ENCODE measurements at regions not wholly inside any gene's neighbourhood (a gene's known extent, or its start where the extent isn't known, plus 50 kb on each side); places are given as distances from the start of the nearest gene placed in this dataset.

DNA sequence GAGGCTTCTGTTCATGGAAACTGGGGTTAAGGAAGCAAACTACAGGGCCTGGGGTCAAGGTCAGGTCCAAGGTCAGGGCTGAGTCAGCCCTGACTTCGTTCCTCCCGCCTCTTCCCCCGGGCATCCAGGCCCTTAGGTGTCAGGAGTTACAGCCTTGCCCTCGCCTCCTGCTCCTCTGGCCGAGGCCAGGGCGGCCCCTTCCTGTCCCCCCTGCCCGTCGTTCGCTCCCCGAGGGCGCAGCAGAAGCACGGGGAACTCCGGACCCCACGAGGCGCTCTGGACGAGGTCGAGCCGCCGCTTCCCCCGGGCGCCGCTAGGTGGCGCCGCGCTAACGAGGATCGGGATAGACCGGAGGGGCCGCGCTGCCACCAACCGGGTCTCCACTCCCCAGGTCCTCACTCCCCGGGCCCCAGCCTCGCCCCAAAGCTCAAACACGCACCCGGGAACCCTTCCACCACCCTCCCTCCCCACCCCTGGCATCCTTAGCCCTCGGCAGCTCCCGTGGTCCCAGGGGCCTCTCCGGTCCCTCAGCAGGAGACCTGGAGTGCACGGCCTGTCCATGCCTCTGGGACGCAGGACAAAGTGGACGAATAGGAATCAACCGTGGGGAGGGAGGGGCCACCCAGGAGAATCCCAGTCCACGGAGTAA is 59.2 kb upstream of the MYL10 start:
- TF ChIP-seq, protein P1, sequence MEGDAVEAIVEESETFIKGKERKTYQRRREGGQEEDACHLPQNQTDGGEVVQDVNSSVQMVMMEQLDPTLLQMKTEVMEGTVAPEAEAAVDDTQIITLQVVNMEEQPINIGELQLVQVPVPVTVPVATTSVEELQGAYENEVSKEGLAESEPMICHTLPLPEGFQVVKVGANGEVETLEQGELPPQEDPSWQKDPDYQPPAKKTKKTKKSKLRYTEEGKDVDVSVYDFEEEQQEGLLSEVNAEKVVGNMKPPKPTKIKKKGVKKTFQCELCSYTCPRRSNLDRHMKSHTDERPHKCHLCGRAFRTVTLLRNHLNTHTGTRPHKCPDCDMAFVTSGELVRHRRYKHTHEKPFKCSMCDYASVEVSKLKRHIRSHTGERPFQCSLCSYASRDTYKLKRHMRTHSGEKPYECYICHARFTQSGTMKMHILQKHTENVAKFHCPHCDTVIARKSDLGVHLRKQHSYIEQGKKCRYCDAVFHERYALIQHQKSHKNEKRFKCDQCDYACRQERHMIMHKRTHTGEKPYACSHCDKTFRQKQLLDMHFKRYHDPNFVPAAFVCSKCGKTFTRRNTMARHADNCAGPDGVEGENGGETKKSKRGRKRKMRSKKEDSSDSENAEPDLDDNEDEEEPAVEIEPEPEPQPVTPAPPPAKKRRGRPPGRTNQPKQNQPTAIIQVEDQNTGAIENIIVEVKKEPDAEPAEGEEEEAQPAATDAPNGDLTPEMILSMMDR (conservative IDR thresholded peaks at IDR 0.05), result peak; percentile 99
- no peak for TF ChIP-seq ZFX (IDR thresholded peaks at IDR 0.05)

DNA sequence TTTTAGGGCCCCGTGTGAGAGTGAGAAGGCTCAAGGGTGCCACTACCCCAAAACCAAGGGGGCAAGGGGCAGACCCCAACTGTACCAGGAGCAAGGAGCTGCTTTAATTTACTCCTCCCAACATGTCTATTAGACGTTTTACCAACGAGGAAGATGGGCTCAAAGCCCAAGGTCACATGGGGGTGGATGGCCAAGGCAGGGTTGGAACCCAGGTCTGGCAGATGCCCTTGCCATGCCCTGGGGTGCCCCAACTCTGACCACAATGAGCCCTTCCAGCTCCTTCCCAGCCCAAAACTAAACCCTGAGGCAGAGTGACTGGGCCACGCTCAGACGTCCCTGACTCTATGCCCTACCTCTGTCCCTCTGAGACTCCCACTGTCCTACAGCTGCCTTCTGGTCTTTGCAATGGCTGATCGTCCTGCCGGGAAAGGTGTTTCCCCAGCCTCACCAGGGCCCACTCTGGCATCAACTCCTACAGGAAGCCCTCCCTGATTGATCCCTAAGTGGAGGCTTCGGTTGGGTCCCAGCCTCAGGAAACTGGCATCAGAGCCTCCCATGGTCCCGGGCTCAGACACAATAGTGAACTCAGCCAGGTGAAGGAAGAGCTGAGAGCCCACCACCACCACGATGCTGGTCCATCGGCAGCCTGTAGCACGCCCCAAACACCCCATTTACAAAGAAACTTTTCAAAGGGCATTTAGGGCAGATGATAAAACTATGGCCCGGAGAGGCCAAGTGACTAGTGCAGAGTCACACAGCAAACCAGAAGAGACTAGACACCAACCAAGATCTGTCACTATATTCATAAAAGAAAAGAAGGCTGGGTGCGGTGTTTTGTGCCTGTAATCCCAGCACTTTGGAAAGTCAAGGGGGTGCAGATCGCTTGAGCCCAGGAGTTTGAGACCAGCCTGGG is 60.2 kb upstream of the MYL10 start:
- H3K27ac ChIP-seq, result no peak overlapping the region
- no peak for TF ChIP-seq ZFX (IDR thresholded peaks at IDR 0.05)
- TF ChIP-seq, protein P1 (conservative IDR thresholded peaks at IDR 0.05), result no peak

More for the DNA sequence above, 59.2 kb upstream of the MYL10 start:
- peak overlapping the region; percentile 27; the same call in 1 of the 2 replicates for H3K27ac ChIP-seq

DNA sequence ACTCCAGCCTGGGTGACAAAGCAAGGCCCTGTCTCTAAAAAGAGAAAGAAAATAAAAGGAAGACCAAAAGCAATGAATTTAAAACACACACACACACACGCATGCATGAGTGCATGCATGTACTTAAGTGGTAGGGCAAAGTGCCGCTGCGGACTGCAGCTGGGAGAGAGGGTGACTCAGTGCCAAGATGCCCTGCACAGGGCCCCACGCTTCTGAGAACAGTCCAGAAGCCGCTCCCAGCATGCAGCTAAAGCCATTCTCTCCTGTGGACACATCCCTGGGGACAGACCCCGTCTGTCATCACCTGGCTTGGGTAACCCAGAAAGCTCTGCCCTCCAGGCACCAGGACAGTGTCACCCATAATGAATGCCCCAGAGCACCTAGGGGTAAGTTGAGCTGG is 61.0 kb upstream of the MYL10 start:
- H3K27ac ChIP-seq, result no peak overlapping the region
- TF ChIP-seq ZFX (IDR thresholded peaks at IDR 0.05), result no peak
- TF ChIP-seq, protein P1 (conservative IDR thresholded peaks at IDR 0.05), result no peak

DNA sequence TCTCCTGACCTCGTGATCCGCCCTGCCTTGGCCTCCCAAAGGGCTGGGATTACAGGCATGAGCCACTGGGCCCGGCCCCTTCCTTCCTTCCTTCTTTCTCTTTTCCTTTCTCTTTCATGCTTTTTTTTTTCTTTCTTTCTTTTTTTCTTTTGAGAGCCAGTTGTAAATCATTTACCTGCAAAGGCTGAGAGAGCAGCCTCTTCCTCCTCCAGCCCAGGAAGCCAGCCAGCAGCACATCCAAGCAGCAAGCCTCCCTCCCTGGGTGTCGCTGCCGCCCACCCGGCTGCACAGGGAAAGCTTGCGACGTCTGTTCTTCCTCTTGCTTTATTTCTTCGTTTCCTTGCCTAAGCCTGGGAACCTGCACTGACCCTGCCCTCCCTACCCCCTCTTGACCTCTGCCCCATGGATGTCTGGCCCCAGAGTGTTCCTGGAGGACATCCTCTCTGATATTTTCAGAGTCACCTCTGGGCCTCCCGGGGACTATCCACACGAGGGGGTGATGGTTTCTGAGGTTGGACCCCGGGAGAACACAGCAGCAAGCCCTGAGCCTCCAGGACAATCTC is 62.8 kb upstream of the MYL10 start:
- H3K27ac ChIP-seq, result no peak overlapping the region
- TF ChIP-seq, protein P1 (conservative IDR thresholded peaks at IDR 0.05), result no peak
- no peak for TF ChIP-seq ZFX (IDR thresholded peaks at IDR 0.05)

DNA sequence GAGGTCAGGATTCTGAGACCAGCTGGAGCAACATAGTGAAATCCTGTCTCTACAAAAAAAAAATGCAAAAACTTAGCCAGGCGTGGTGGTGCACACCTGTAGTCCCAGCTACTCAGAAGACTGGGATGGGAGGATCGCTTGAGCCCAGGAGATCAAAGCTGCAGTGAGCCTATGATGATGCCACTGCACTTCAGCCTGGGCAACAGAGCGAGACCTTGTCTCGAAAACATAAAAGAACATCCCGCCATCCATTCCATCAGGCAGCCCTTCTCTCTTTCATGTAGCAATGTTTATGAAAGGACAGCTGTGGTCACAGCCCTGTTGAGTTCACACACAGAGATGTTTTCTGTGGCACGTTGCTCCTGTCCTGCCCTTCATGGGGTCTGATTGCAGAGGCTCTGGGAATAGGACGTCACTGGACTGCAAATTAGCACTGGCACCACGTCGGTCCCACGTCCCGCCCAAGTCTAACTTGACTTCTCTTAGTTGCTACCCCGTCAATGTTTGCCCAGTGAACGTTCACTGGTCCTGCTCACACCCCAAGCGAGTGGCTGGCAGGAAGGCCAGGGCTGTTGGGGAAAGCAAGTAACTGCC is 64.5 kb upstream of the MYL10 start:
- no peak for TF ChIP-seq ZFX (IDR thresholded peaks at IDR 0.05)
- TF ChIP-seq, protein P1 (conservative IDR thresholded peaks at IDR 0.05), result no peak
- no peak overlapping the region for H3K27ac ChIP-seq

DNA sequence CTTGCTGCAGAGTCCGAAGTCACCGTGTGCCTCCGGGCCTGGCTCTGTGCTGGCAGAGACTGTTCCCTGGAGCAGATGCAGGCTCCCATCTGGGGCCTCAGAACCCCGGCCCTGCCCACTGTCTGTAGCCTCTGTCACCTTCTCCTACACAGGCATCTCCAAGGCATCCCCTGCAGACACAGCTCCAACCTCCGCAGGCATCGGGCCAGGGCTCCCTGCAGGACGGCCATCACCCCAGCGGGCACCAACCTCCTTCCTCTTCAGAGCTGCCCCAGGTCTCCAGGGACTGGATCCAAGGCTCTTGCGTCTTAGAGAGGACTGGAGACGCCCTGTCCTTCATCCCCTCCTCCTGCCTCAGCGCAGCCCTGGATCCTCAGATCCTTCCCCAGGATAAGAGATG is 69.9 kb upstream of the MYL10 start:
- no peak overlapping the region for H3K27ac ChIP-seq
- TF ChIP-seq ZFX (IDR thresholded peaks at IDR 0.05), result no peak
- TF ChIP-seq, protein P1 (conservative IDR thresholded peaks at IDR 0.05), result no peak
